ENCODE measurements at regions not wholly inside any gene's neighbourhood (a gene's known extent, or its start where the extent isn't known, plus 50 kb on each side); places are given as distances from the start of the nearest gene placed in this dataset.

- Histone ChIP-seq H3K18ac (ENCODE audit: low read depth, low read length) (no peak overlapping the region), H2AK5ac (ENCODE audit: low read depth, low read length) (no peak overlapping the region), H3K56ac (ENCODE audit: extremely low read depth, insufficient read depth, low read length) (no peak overlapping the region), H3K23ac (ENCODE audit: low read depth, low read length) (no peak overlapping the region), H2BK120ac (ENCODE audit: low read depth, low read length) (no peak overlapping the region), H2BK5ac (ENCODE audit: low read depth, low read length, poor library complexity, severe bottlenecking) (no peak overlapping the region), H2AK9ac (replicated peaks; ENCODE audit: low read depth, low read length, poor library complexity) (no peak overlapping the region), H3K4me3 (ENCODE audit: insufficient read depth, low read depth, low read length) (no peak overlapping the region), H4K5ac (ENCODE audit: low read depth, low read length) (no peak overlapping the region), H3K9me3 (ENCODE audit: control insufficient read depth, insufficient read depth, low read length) (peaks cover 13% of the 10 kb centered on the region), H4K91ac (ENCODE audit: insufficient read depth, low read depth, low read length) (no peak overlapping the region), H4K8ac (ENCODE audit: low read depth in 2 of 2, low read length in 2 of 2) (no peak overlapping the region), H3K4me2 (ENCODE audit: low read depth, low read length) (no peak overlapping the region), H3K14ac (replicated peaks; ENCODE audit: low read depth, low read length) (no peak overlapping the region), H2BK15ac (ENCODE audit: low read depth, low read length) (no peak overlapping the region), H3K27ac (ENCODE audit: insufficient read depth, low read length) (no peak overlapping the region), H3K4ac (ENCODE audit: low read depth, low read length) (no peak overlapping the region), H2AFZ (replicated peaks; ENCODE audit: low read length, poor library complexity) (no peak overlapping the region), H3K79me1 (ENCODE audit: low read depth in 1 of 2, low read length in 2 of 2) (no peaks in the 10 kb centered on the region), H4K20me1 (ENCODE audit: insufficient read depth, low read length) (no peaks in the 10 kb centered on the region), H3K9me1 (ENCODE audit: insufficient read depth, low read length) (no peaks in the 10 kb centered on the region), H3K4me1 (ENCODE audit: control insufficient read depth, insufficient read depth, low read length) (no peaks in the 10 kb centered on the region), H3K9ac (ENCODE audit: low read depth, low read length) (no peak overlapping the region), H3K36me3 (ENCODE audit: control insufficient read depth, insufficient read depth, low read length) (no peaks in the 10 kb centered on the region), H3K27me3 (ENCODE audit: control insufficient read depth, insufficient read depth, low read length) (no peaks in the 10 kb centered on the region), H2BK20ac (ENCODE audit: low read depth, low read length) (no peak overlapping the region)
- WGBS, 2 experiments (ENCODE audit: extremely low coverage in 2 of 2, insufficient read length in 1 of 2), result no CpG with 5 or more reads among the region's 3 CpGs
- POLR2A ChIA-PET (ENCODE audit: unreplicated experiment), result no interaction called here
- ATAC-seq (ENCODE audit: low read depth) (no peak), DNase-seq (no peak)
- intact Hi-C loops (cut with micrococcal nuclease), result no loop called here
- in situ Hi-C loops (cut with MboI; ENCODE audit: low sequenced_read_pairs), result no loop called here
- dilution Hi-C loops (cut with HindIII; ENCODE audit: low sequenced_read_pairs, unreplicated experiment), result no loop called here
- CTCF ChIA-PET, result no interaction called here
- TF ChIP-seq RFX5 (IDR thresholded peaks at IDR 0.05; ENCODE audit: low read depth, low read length) (no peak), POLR2A (IDR thresholded peaks at IDR 0.05; ENCODE audit: low read depth, low read length) (no peak), MAFK (IDR thresholded peaks at IDR 0.05; ENCODE audit: low read depth, low read length) (no peak), NFE2L2 (IDR thresholded peaks at IDR 0.05; ENCODE audit: low read depth, low read length) (no peak), CTCF (conservative IDR thresholded peaks at IDR 0.05; ENCODE audit: low read depth, low read length) (no peak), CEBPB (IDR thresholded peaks at IDR 0.05; ENCODE audit: low read depth, low read length) (no peak), ELK1 (IDR thresholded peaks at IDR 0.05; ENCODE audit: borderline replicate concordance, low read depth, low read length) (no peak), RAD21 (IDR thresholded peaks at IDR 0.05; ENCODE audit: low read length) (no peak)
- no TSS peak for BruUV-seq (replicated peaks)
Observed at GRCh38 chr6:8642131-8642530, 206.8 kb upstream of the SLC35B3 start.
